ENCODE measurements at regions not wholly inside any gene's neighbourhood (a gene's known extent, or its start where the extent isn't known, plus 50 kb on each side); places are given as distances from the start of the nearest gene placed in this dataset.
"Not testable (repeated sequence)": the region's sequence is repeated elsewhere in the genome, so short reads cannot be mapped to it uniquely, and the experiment has no call there.

DNA sequence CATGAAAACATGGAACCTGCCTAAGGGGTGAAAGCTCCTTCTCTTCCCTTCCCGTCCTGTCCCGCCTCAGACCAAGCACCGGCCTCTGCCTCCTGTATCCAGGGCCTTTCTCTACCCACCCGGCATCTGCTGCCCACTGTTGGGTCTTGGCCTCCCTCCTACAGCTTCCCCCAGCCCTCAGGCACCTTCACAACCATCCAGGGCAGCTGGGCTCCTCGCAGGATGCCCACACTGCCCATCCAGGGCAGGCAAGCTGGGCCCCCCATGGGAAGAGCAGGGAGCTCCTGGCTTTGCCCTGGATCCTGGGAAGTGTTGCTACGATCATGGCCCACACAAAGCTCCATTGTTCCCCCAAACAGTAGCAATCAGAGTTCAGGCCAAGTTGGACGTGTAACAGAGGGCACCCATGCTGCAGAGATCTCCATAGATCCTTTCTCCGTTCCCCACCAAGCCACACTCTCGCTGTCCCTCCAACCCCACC, 206.6 kb downstream of the NDUFA10 start:
- no peak for TF ChIP-seq CTCF (IDR thresholded peaks at IDR 0.05)
- TF ChIP-seq POLR2A (IDR thresholded peaks at IDR 0.05), result no peak
- peak in 1 of 3 donors; percentile 30 for DNase-seq

GRCh38 chr2:239818086-239818485, 207.1 kb downstream of the NDUFA10 start:
- no peaks in the 10 kb centered on the region for H3K9me3 ChIP-seq
- H3K27me3 ChIP-seq, result no peaks in the 10 kb centered on the region
- H3K27ac ChIP-seq, result no peak overlapping the region
- H3K4me3 ChIP-seq, result no peak overlapping the region
- H3K36me3 ChIP-seq, result no peaks in the 10 kb centered on the region
- DNase-seq, result peak in 1 of 3 donors; percentile 21
- peaks cover 0 to 10% (median 0%) of the 10 kb centered on the region in 4 donors for H3K4me1 ChIP-seq
- TF ChIP-seq CTCF (IDR thresholded peaks at IDR 0.05) (no peak), POLR2A (IDR thresholded peaks at IDR 0.05) (no peak)

More for the DNA sequence above, 206.6 kb downstream of the NDUFA10 start:
- Histone ChIP-seq H3K4me1 (peaks cover 0 to 10% (median 0%) of the 10 kb centered on the region in 4 donors), H3K27me3 (no peaks in the 10 kb centered on the region), H3K4me3 (no peak overlapping the region), H3K9me3 (no peaks in the 10 kb centered on the region), H3K36me3 (no peaks in the 10 kb centered on the region), H3K27ac (no peak overlapping the region)

GRCh38 chr2:239817468-239818031, 207.6 kb downstream of the NDUFA10 start:
- not testable (repeated sequence) for H3K27me3 ChIP-seq, DNase-seq, H3K27ac ChIP-seq, H3K36me3 ChIP-seq, H3K4me3 ChIP-seq, H3K9me3 ChIP-seq
- H3K4me1 ChIP-seq, result peaks cover 0 to 10% (median 0%) of the 10 kb centered on the region in 4 donors

- peak in 2 of 3 donors; percentile 23 to 37 for DNase-seq
- TF ChIP-seq POLR2A (IDR thresholded peaks at IDR 0.05) (no peak), CTCF (IDR thresholded peaks at IDR 0.05) (no peak)
- no peak overlapping the region for H3K27ac ChIP-seq
- H3K4me3 ChIP-seq, result no peak overlapping the region
- no peaks in the 10 kb centered on the region for H3K9me3 ChIP-seq
- no peaks in the 10 kb centered on the region for H3K36me3 ChIP-seq
- H3K27me3 ChIP-seq, result no peaks in the 10 kb centered on the region
- H3K4me1 ChIP-seq, result peaks cover 0 to 10% (median 0%) of the 10 kb centered on the region in 4 donors
Observed at GRCh38 chr2:239816576-239817467, 208.3 kb downstream of the NDUFA10 start.

DNA sequence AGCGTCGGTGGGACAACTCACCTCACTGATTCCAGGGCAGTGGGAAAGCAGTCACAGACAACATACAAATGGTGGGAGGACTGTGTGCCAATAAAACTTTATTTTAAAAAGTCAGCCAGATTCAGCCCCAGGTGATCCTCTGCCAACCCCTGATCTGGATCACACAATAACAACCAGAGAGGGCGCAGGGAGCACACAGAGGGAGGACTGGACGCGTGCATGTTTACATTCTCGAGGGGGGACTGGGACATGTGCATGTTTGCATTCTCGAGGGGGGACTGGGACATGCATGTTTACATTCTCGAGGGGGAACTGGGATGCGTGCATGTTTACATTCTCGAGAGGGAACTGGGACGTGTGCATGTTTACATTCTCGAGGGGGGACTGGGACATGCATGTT, 209.5 kb downstream of the NDUFA10 start:
- Histone ChIP-seq H3K9me3 (no peaks in the 10 kb centered on the region), H3K36me3 (no peaks in the 10 kb centered on the region), H3K4me1 (peaks cover 0 to 10% (median 0%) of the 10 kb centered on the region in 4 donors), H3K27me3 (no peaks in the 10 kb centered on the region), H3K27ac (peak overlapping the region in 2 of 4 donors; percentile 53 to 87), H3K4me3 (no peak overlapping the region)
- peak in 2 of 3 donors; percentile 10 to 15 for DNase-seq
- TF ChIP-seq CTCF (IDR thresholded peaks at IDR 0.05) (no peak), POLR2A (IDR thresholded peaks at IDR 0.05) (no peak)
